H1 (cell line): ENCODE measurements at regions not wholly inside any gene's neighbourhood (a gene's known extent, or its start where the extent isn't known, plus 50 kb on each side); places are given as distances from the start of the nearest gene placed in this dataset.

Experiments
- CTCF ChIA-PET: fragments of 300-600 bp; sonication (Branson Sonifier 250); formaldehyde crosslinking; loops from one replicate; lab custom pipeline; 2021; ENCODE audit not compliant: partially characterized antibody; lab: Charles Lee
- POLR2A ChIA-PET: fragments of 300-600 bp; sonication (Branson Sonifier 250); formaldehyde crosslinking; loops from one replicate; lab custom pipeline; 2021; ENCODE audit warnings: inconsistent platforms; ENCODE audit not compliant: partially characterized antibody; lab: Charles Lee
- DNase-seq, 2 experiments: peaks; one replicate each; pipeline versions ENCODE4 v3.0.0 to v3.0.0-alpha.2; 2010 to 2022; ENCODE audit warnings: low spot score in 2 of 2, low read depth in 1 of 2, mixed read lengths in 1 of 2
- FAIRE-seq: peaks from 2 replicates; lab custom pipeline; 2011; peaks lifted over from hg19 to GRCh38; lab: Jason Lieb, UNC
- H2AFZ ChIP-seq: 2 replicates; pipeline ENCODE4 v1.8.1; 2012; ENCODE audit warnings: low read length, inconsistent platforms
- H2AK5ac ChIP-seq: 2 replicates; pipeline ENCODE4 v1.6.1; 2013; ENCODE audit warnings: low read depth, low read length
- H2BK120ac ChIP-seq: replicated peaks from 2 replicates; pipeline ENCODE3; 2013; ENCODE audit warnings: low read depth, low read length, inconsistent platforms
- H2BK12ac ChIP-seq: 2 replicates; pipeline ENCODE4 v1.6.1; 2013; ENCODE audit warnings: low read depth, low read length
- H2BK15ac ChIP-seq: 2 replicates; pipeline ENCODE4 v1.6.1; 2013; ENCODE audit warnings: low read length
- H2BK20ac ChIP-seq: 2 replicates; pipeline ENCODE4 v1.6.1; 2013; ENCODE audit warnings: low read length
- H2BK5ac ChIP-seq: 2 replicates; pipeline ENCODE4 v1.6.1; 2013; ENCODE audit warnings: low read depth, low read length
- H3K14ac ChIP-seq: 2 replicates; pipeline ENCODE4 v1.6.1; 2013; ENCODE audit warnings: inconsistent platforms; ENCODE audit not compliant: insufficient read length
- H3K18ac ChIP-seq: 2 replicates; pipeline ENCODE4 v1.6.1; 2013; ENCODE audit warnings: low read length; ENCODE audit errors: extremely low read depth
- H3K23ac ChIP-seq: 2 replicates; pipeline ENCODE4 v1.6.1; 2013; ENCODE audit warnings: inconsistent platforms; ENCODE audit not compliant: insufficient read length
- H3K23me2 ChIP-seq: 2 replicates; pipeline ENCODE4 v1.6.1; 2013; ENCODE audit warnings: low read depth, low read length
- H3K27ac ChIP-seq: 2 replicates; pipeline ENCODE4 v1.6.1; 2011; ENCODE audit warnings: low read depth, low read length, inconsistent platforms
- H3K27me3 ChIP-seq, 4 experiments: replicated peaks in 1 of 4; 1 replicate in 1 of 4; 2 replicates in 3 of 4; pipeline versions ENCODE4 v1.6.1 to v1.8.1; 2011 to 2013; ENCODE audit warnings: low read length in 3 of 4, mild to moderate bottlenecking in 3 of 4, inconsistent platforms in 2 of 4, mixed read lengths in 2 of 4, moderate library complexity in 1 of 4; ENCODE audit not compliant: control insufficient read depth in 3 of 4, insufficient read depth in 3 of 4; ENCODE audit errors: extremely low read depth in 1 of 4
- H3K36me3 ChIP-seq, 4 experiments: 2 replicates each; pipeline versions ENCODE4 v1.6.1 to v1.8.1; 2011 to 2013; ENCODE audit warnings: mild to moderate bottlenecking in 4 of 4, low read length in 3 of 4, moderate library complexity in 2 of 4, control low read depth in 1 of 4, inconsistent platforms in 1 of 4; ENCODE audit not compliant: insufficient read depth in 4 of 4, control insufficient read depth in 2 of 4
- H3K4ac ChIP-seq: replicated peaks from 2 replicates; pipeline ENCODE3; 2013; ENCODE audit warnings: low read length, low read depth, mixed read lengths, inconsistent platforms; ENCODE audit not compliant: insufficient read length
- H3K4me1 ChIP-seq, 4 experiments: replicated peaks in 1 of 4; 1 replicate in 1 of 4; 2 replicates in 3 of 4; pipeline versions ENCODE4 v1.6.1 to v1.8.1; 2011 to 2013; ENCODE audit warnings: low read length in 3 of 4, inconsistent platforms in 2 of 4, mixed read lengths in 1 of 4; ENCODE audit not compliant: insufficient read depth in 4 of 4, control insufficient read depth in 3 of 4
- H3K4me2 ChIP-seq, 2 experiments: 2 replicates each; pipeline versions ENCODE4 v1.6.1 to v1.8.1; 2011 to 2013; ENCODE audit warnings: low read depth in 2 of 2, low read length in 2 of 2, control low read depth in 1 of 2, inconsistent platforms in 1 of 2, mild to moderate bottlenecking in 1 of 2; ENCODE audit not compliant: insufficient read depth in 1 of 2
- H3K4me3 ChIP-seq, 4 experiments: fragments of 200-600, 300-600 bp in 1 of 4; sonication (generic), shearing (Covaris generic), sonication (Bioruptor Twin) in 1 of 4; 2 replicates each; pipeline versions ENCODE4 v1.5.1 to v1.8.1; 2011 to 2016; ENCODE audit warnings: low read length in 4 of 4, low read depth in 3 of 4, control low read depth in 2 of 4, inconsistent platforms in 2 of 4, mild to moderate bottlenecking in 2 of 4, mixed read lengths in 1 of 4, moderate library complexity in 1 of 4; ENCODE audit not compliant: insufficient read depth in 2 of 4; ENCODE audit errors: extremely low read depth in 1 of 4
- H3K56ac ChIP-seq: replicated peaks from 2 replicates; pipeline ENCODE3; 2013; ENCODE audit warnings: low read depth, mild to moderate bottlenecking, mixed read lengths, low read length, inconsistent platforms; ENCODE audit not compliant: insufficient read length
- H3K79me1 ChIP-seq: 2 replicates; pipeline ENCODE4 v1.6.1; 2013; ENCODE audit warnings: low read depth, low read length, control low read depth
- H3K79me2 ChIP-seq, 2 experiments: 2 replicates each; pipeline versions ENCODE4 v1.6.1 to v1.8.1; 2012 to 2013; ENCODE audit warnings: low read length in 2 of 2, mild to moderate bottlenecking in 2 of 2, inconsistent platforms in 1 of 2; ENCODE audit not compliant: insufficient read depth in 2 of 2, control insufficient read depth in 1 of 2
- H3K9ac ChIP-seq, 4 experiments: replicated peaks in 1 of 4; 1 replicate in 1 of 4; 2 replicates in 3 of 4; pipeline versions ENCODE4 v1.6.1 to v1.8.1; 2011 to 2013; ENCODE audit warnings: low read depth in 3 of 4, low read length in 3 of 4, control low read depth in 2 of 4, mild to moderate bottlenecking in 2 of 4, moderate library complexity in 2 of 4, inconsistent platforms in 1 of 4; ENCODE audit errors: extremely low read depth in 1 of 4
- H3K9me3 ChIP-seq, 2 experiments: 2 replicates each; pipeline versions ENCODE4 v1.6.1 to v1.8.1; 2012 to 2013; ENCODE audit warnings: mild to moderate bottlenecking in 2 of 2, moderate library complexity in 2 of 2, control low read depth in 1 of 2, inconsistent platforms in 1 of 2, low read depth in 1 of 2, low read length in 1 of 2, mixed read lengths in 1 of 2; ENCODE audit not compliant: insufficient read depth in 2 of 2
- H4K20me1 ChIP-seq, 2 experiments: replicated peaks in 1 of 2; 2 replicates each; pipeline versions ENCODE3 to v1.8.1; 2011 to 2013; ENCODE audit warnings: inconsistent platforms in 2 of 2, low read length in 2 of 2, mild to moderate bottlenecking in 1 of 2; ENCODE audit not compliant: insufficient read depth in 2 of 2, control insufficient read depth in 1 of 2
- H4K5ac ChIP-seq: 2 replicates; pipeline ENCODE4 v1.6.1; 2013; ENCODE audit warnings: low read length, low read depth, mixed read lengths, inconsistent platforms; ENCODE audit not compliant: insufficient read length
- H4K8ac ChIP-seq: 2 replicates; pipeline ENCODE4 v1.8.0; 2013; ENCODE audit warnings: mild to moderate bottlenecking, moderate library complexity, low read length, inconsistent platforms; ENCODE audit not compliant: insufficient read depth; ENCODE audit errors: extremely low read depth
- H4K91ac ChIP-seq: replicated peaks from 2 replicates; pipeline ENCODE3; 2013; ENCODE audit warnings: low read length, mixed read lengths, inconsistent platforms; ENCODE audit not compliant: insufficient read length
- GTF2F1 ChIP-seq: IDR thresholded peaks from 2 replicates; pipeline ENCODE4 v1.6.1; 2012; ENCODE audit warnings: low read depth, low read length, improper control_type of control experiment, borderline replicate concordance
- POLR2AphosphoS5 ChIP-seq: IDR thresholded peaks from 2 replicates; pipeline ENCODE4 v1.6.1; 2011; ENCODE audit warnings: low read depth, low read length
- WGBS, 2 experiments: shearing (Covaris generic) in 1 of 2; methylation state at CpG; one replicate each; pipeline versions ENCODE4 v1.1.6 to v1.1.7; 2013 to 2015; ENCODE audit warnings: low lambda C conversion rate in 2 of 2, mixed read lengths in 2 of 2, inconsistent platforms in 1 of 2, low coverage in 1 of 2, missing lambda C conversion rate in 1 of 2; ENCODE audit not compliant: insufficient replicate concordance in 2 of 2, insufficient coverage in 1 of 2, insufficient read length in 1 of 2; ENCODE audit errors: extremely low coverage in 1 of 2, missing lambda C conversion rate in 1 of 2; 5-methylcytosine and 5-hydroxymethylcytosine counted together

GRCh38 chr1:14511166-14511680 lies 87.3 kb upstream of the KAZN start:
- TF ChIP-seq POLR2AphosphoS5 (no peak), GTF2F1 (no peak)
- no peak overlapping the region for H3K4me2 ChIP-seq
- H3K27me3 ChIP-seq = no peaks in the 10 kb centered on the region
- H4K20me1 ChIP-seq = no peaks in the 10 kb centered on the region
- H3K23ac ChIP-seq = no peak overlapping the region
- no peak overlapping the region for H2BK12ac ChIP-seq
- H3K79me1 ChIP-seq = no peaks in the 10 kb centered on the region
- H3K4me1 ChIP-seq = peaks cover 0 to 13% (median 10%) of the 10 kb centered on the region in 4 experiments; a peak in 5 of 7 replicates
- H3K23me2 ChIP-seq = no peaks in the 10 kb centered on the region
- ChIA-PET CTCF (interaction anchor here (0.8 to 1.8 kb wide), 7 partner anchors 12 to 512 kb away, joined by 3 to 5 read pairs (median 3); no protein-coding TSS in a partner anchor), POLR2A (no interaction called here)
- 88% methylated on average over 2 of the region's 2 CpGs; no CpG with 5 or more reads in 1 of the 2 experiments for WGBS, 2 experiments
- H3K56ac ChIP-seq = no peak overlapping the region
- H3K9ac ChIP-seq = no peak overlapping the region
- H3K14ac ChIP-seq = no peak overlapping the region
- H2AK5ac ChIP-seq = no peak overlapping the region
- FAIRE-seq (no peak), DNase-seq (no peak)
- no peak overlapping the region for H3K4me3 ChIP-seq
- no peak overlapping the region for H4K91ac ChIP-seq
- H3K4ac ChIP-seq = no peak overlapping the region
- no peak overlapping the region for H4K5ac ChIP-seq
- no peak overlapping the region for H4K8ac ChIP-seq
- H2AFZ ChIP-seq = no peak overlapping the region
- H2BK20ac ChIP-seq = no peak overlapping the region
- no peak overlapping the region for H2BK120ac ChIP-seq
- H3K79me2 ChIP-seq = no peaks in the 10 kb centered on the region
- H2BK15ac ChIP-seq = no peak overlapping the region
- no peak overlapping the region for H3K18ac ChIP-seq
- no peak overlapping the region for H3K27ac ChIP-seq
- H3K36me3 ChIP-seq = no peaks in the 10 kb centered on the region
- H2BK5ac ChIP-seq = no peak overlapping the region
- H3K9me3 ChIP-seq = no peaks in the 10 kb centered on the region
